HS-5 (cell line): ENCODE measurements at regions not wholly inside any gene's neighbourhood (a gene's known extent, or its start where the extent isn't known, plus 50 kb on each side); places are given as distances from the start of the nearest gene placed in this dataset.

Source experiments
- DNase-seq: peaks from one replicate; pipeline ENCODE4 v3.0.0-alpha.2; 2012; ENCODE audit warnings: low read depth

- DNase-seq = no peak
These were observed 600.7 kb downstream of the HDGFL1 start for GRCh38 chr6:23170049-23170448.

- DNase-seq = no peak
These were observed 603.9 kb downstream of the HDGFL1 start for GRCh38 chr6:23173234-23173633.

- DNase-seq = peak; percentile 95
These were observed 605.5 kb downstream of the HDGFL1 start for GRCh38 chr6:23174781-23175361.

GRCh38 chr6:23175391-23175790 lies 606.0 kb downstream of the HDGFL1 start:
- DNase-seq = no peak

GRCh38 chr6:23176471-23176870 lies 607.1 kb downstream of the HDGFL1 start:
- no peak for DNase-seq

- DNase-seq = no peak
These were observed 607.5 kb downstream of the HDGFL1 start for GRCh38 chr6:23176883-23177282.

- no peak for DNase-seq
These were observed 608.4 kb downstream of the HDGFL1 start for GRCh38 chr6:23177806-23178205.

- no peak for DNase-seq
These were observed 610.6 kb downstream of the HDGFL1 start for GRCh38 chr6:23179994-23180393.

- DNase-seq = no peak
These were observed 611.3 kb downstream of the HDGFL1 start for GRCh38 chr6:23180504-23181293.

- no peak for DNase-seq
These were observed 612.2 kb downstream of the HDGFL1 start for GRCh38 chr6:23181356-23182110.

GRCh38 chr6:23183846-23184245 lies 614.5 kb downstream of the HDGFL1 start:
- no peak for DNase-seq

- no peak for DNase-seq
These were observed 615.0 kb downstream of the HDGFL1 start for GRCh38 chr6:23184351-23184750.

- no peak for DNase-seq
These were observed 626.1 kb downstream of the HDGFL1 start for GRCh38 chr6:23195487-23195886.

- no peak for DNase-seq
These were observed 630.2 kb downstream of the HDGFL1 start for GRCh38 chr6:23199541-23199940.

- no peak for DNase-seq
These were observed 631.6 kb downstream of the HDGFL1 start for GRCh38 chr6:23200946-23201345.

- no peak for DNase-seq
These were observed 632.8 kb downstream of the HDGFL1 start for GRCh38 chr6:23202207-23202606.

GRCh38 chr6:23212398-23212797 lies 643.0 kb downstream of the HDGFL1 start:
- no peak for DNase-seq

GRCh38 chr6:23213193-23213592 lies 643.8 kb downstream of the HDGFL1 start:
- no peak for DNase-seq

GRCh38 chr6:23213651-23214050 lies 644.3 kb downstream of the HDGFL1 start:
- DNase-seq = no peak

GRCh38 chr6:23218751-23219150 lies 649.4 kb downstream of the HDGFL1 start:
- DNase-seq = no peak

GRCh38 chr6:23222724-23223123 lies 653.4 kb downstream of the HDGFL1 start:
- DNase-seq = no peak

- DNase-seq = no peak
These were observed 655.2 kb downstream of the HDGFL1 start for GRCh38 chr6:23224540-23224939.

GRCh38 chr6:23228439-23229024 lies 659.2 kb downstream of the HDGFL1 start:
- no peak for DNase-seq
